DMS79 treated with DMSO at 0.1 percent for 48 hours (cell line): ENCODE measurements at regions not wholly inside any gene's neighbourhood (a gene's known extent, or its start where the extent isn't known, plus 50 kb on each side); places are given as distances from the start of the nearest gene placed in this dataset.

ENCODE experiments used
- DNase-seq: peaks from one replicate; lab custom pipeline; 2025; lab: John Stamatoyannopoulos, UW

- DNase-seq: no peak
These were observed 1249.8 kb downstream of the ROBO1 start for GRCh38 chr3:78517965-78518364.

- no peak for DNase-seq
These were observed 1248.5 kb downstream of the ROBO1 start for GRCh38 chr3:78519281-78519680.

GRCh38 chr3:78529601-78530000 is 1238.2 kb downstream of the ROBO1 start:
- DNase-seq: no peak

- no peak for DNase-seq
These were observed 1227.3 kb downstream of the ROBO1 start for GRCh38 chr3:78540485-78540884.

- no peak for DNase-seq
These were observed 1222.0 kb downstream of the ROBO1 start for GRCh38 chr3:78545827-78546226.
